Mesenchymal stem cell (in vitro differentiated cells and primary cell): ENCODE measurements at regions not wholly inside any gene's neighbourhood (a gene's known extent, or its start where the extent isn't known, plus 50 kb on each side); places are given as distances from the start of the nearest gene placed in this dataset.

Source experiments
- DNase-seq: peaks from one replicate; pipeline ENCODE4 v3.0.0-alpha.2; 2013
- H2AFZ ChIP-seq: one replicate; pipeline ENCODE4 v1.6.1; 2013; ENCODE audit warnings: low read depth, mild to moderate bottlenecking, control low read depth, inconsistent platforms, low read length, moderate library complexity
- H2AK5ac ChIP-seq: 2 replicates; pipeline ENCODE4 v1.6.1; 2013; ENCODE audit warnings: low read length, moderate library complexity, mild to moderate bottlenecking, inconsistent platforms; ENCODE audit not compliant: severe bottlenecking
- H2BK120ac ChIP-seq: one replicate; pipeline ENCODE4 v1.6.1; 2013; ENCODE audit warnings: low read depth, mild to moderate bottlenecking, inconsistent platforms, low read length, moderate library complexity
- H2BK12ac ChIP-seq, 2 experiments: one replicate each; pipeline ENCODE4 v1.6.1; 2013; ENCODE audit warnings: inconsistent platforms in 2 of 2, low read length in 2 of 2, mild to moderate bottlenecking in 2 of 2, moderate library complexity in 2 of 2, control low read depth in 1 of 2
- H2BK15ac ChIP-seq: one replicate; pipeline ENCODE4 v1.6.1; 2013; ENCODE audit warnings: mild to moderate bottlenecking, low read depth, inconsistent platforms; ENCODE audit not compliant: poor library complexity, severe bottlenecking
- H2BK5ac ChIP-seq: 2 replicates; pipeline ENCODE4 v1.6.1; 2013; ENCODE audit warnings: low read depth, mild to moderate bottlenecking, low read length, control low read depth, inconsistent platforms; ENCODE audit not compliant: poor library complexity, severe bottlenecking
- H3K14ac ChIP-seq, 2 experiments: one replicate each; pipeline ENCODE4 v1.6.1; 2013; ENCODE audit warnings: inconsistent platforms in 2 of 2, low read length in 2 of 2, control low read depth in 1 of 2, mild to moderate bottlenecking in 1 of 2, moderate library complexity in 1 of 2
- H3K18ac ChIP-seq, 2 experiments: one replicate each; pipeline ENCODE4 v1.6.1; 2013; ENCODE audit warnings: inconsistent platforms in 2 of 2, low read length in 2 of 2, control low read depth in 1 of 2, low read depth in 1 of 2, mild to moderate bottlenecking in 1 of 2
- H3K23ac ChIP-seq, 2 experiments: one replicate each; pipeline ENCODE4 v1.6.1; 2013; ENCODE audit warnings: inconsistent platforms in 2 of 2, low read length in 2 of 2, mild to moderate bottlenecking in 2 of 2, moderate library complexity in 2 of 2, control low read depth in 1 of 2
- H3K27ac ChIP-seq: 2 replicates; pipeline ENCODE4 v1.5.1; 2013; ENCODE audit warnings: mild to moderate bottlenecking, moderate library complexity, low read length, control low read depth, inconsistent platforms; ENCODE audit not compliant: poor library complexity, severe bottlenecking
- H3K27me3 ChIP-seq, 2 experiments: 2 replicates each; pipeline versions ENCODE4 v1.6.1 to v1.7.0; 2013; ENCODE audit warnings: low read length in 2 of 2, mild to moderate bottlenecking in 2 of 2, moderate library complexity in 2 of 2, control low read depth in 1 of 2, inconsistent platforms in 1 of 2; ENCODE audit not compliant: control insufficient read depth in 1 of 2, insufficient read depth in 1 of 2
- H3K36me3 ChIP-seq, 2 experiments: 2 replicates each; pipeline versions ENCODE4 v1.6.1 to v1.7.0; 2013; ENCODE audit warnings: low read length in 2 of 2, control low read depth in 1 of 2, inconsistent platforms in 1 of 2, low read depth in 1 of 2, mild to moderate bottlenecking in 1 of 2; ENCODE audit not compliant: insufficient read depth in 2 of 2, control insufficient read depth in 1 of 2
- H3K4ac ChIP-seq, 2 experiments: one replicate each; pipeline ENCODE4 v1.6.1; 2013; ENCODE audit warnings: inconsistent platforms in 2 of 2, low read length in 2 of 2, mild to moderate bottlenecking in 2 of 2, moderate library complexity in 2 of 2, control low read depth in 1 of 2, low read depth in 1 of 2
- H3K4me1 ChIP-seq: 2 replicates; pipeline ENCODE4 v1.6.1; 2013; ENCODE audit warnings: low read depth, low read length, control low read depth; ENCODE audit not compliant: control insufficient read depth, insufficient read depth
- H3K4me2 ChIP-seq: 2 replicates; pipeline ENCODE4 v1.6.1; 2013; ENCODE audit warnings: low read length, mild to moderate bottlenecking, inconsistent platforms; ENCODE audit not compliant: poor library complexity, severe bottlenecking
- H3K4me3 ChIP-seq, 2 experiments: 2 replicates each; pipeline versions ENCODE4 v1.5.1 to v1.7.0; 2013; ENCODE audit warnings: low read length in 2 of 2, mild to moderate bottlenecking in 2 of 2, control low read depth in 1 of 2, low read depth in 1 of 2; ENCODE audit not compliant: insufficient read depth in 1 of 2
- H3K79me1 ChIP-seq: replicated peaks from 2 replicates; pipeline ENCODE4 v1.6.1; 2013; ENCODE audit warnings: mild to moderate bottlenecking, control low read depth, low read length, inconsistent platforms; ENCODE audit not compliant: poor library complexity, severe bottlenecking
- H3K9ac ChIP-seq: 2 replicates; pipeline ENCODE4 v1.7.0; 2013; ENCODE audit warnings: mild to moderate bottlenecking, low read length, moderate library complexity
- H3K9me3 ChIP-seq: 2 replicates; pipeline ENCODE4 v1.7.0; 2013; ENCODE audit warnings: mild to moderate bottlenecking, low read length; ENCODE audit not compliant: control insufficient read depth
- H4K8ac ChIP-seq: one replicate; pipeline ENCODE4 v1.6.1; 2013; ENCODE audit warnings: inconsistent platforms, mild to moderate bottlenecking, low read length, moderate library complexity
- H4K91ac ChIP-seq: one replicate; pipeline ENCODE4 v1.6.1; 2013; ENCODE audit warnings: mild to moderate bottlenecking, low read length, inconsistent platforms
- WGBS: methylation state at CpG from one replicate; pipeline ENCODE4 v1.1.7; 2013; ENCODE audit warnings: mixed read lengths; 5-methylcytosine and 5-hydroxymethylcytosine counted together

- no peak overlapping the region for H3K4me3 ChIP-seq
- no peak overlapping the region for H4K8ac ChIP-seq
- no peak overlapping the region for H2AK5ac ChIP-seq
- no peak overlapping the region for H3K14ac ChIP-seq
- no peak overlapping the region for H2AFZ ChIP-seq
- no peak overlapping the region for H2BK120ac ChIP-seq
- H3K4me2 ChIP-seq, result no peak overlapping the region
- H3K4me1 ChIP-seq, result no peaks in the 10 kb centered on the region
- H2BK5ac ChIP-seq, result no peak overlapping the region
- H3K27ac ChIP-seq, result no peak overlapping the region
- no peak overlapping the region for H3K9ac ChIP-seq
- H3K79me1 ChIP-seq, result no peaks in the 10 kb centered on the region
- H4K91ac ChIP-seq, result no peak overlapping the region
- H3K23ac ChIP-seq, result no peak overlapping the region
- WGBS, result no CpG with 5 or more reads among the region's 1 CpG
- no peaks in the 10 kb centered on the region for H3K27me3 ChIP-seq
- H3K18ac ChIP-seq, result no peak overlapping the region
- H3K4ac ChIP-seq, result no peak overlapping the region
- H2BK15ac ChIP-seq, result no peak overlapping the region
- H3K9me3 ChIP-seq, result no peaks in the 10 kb centered on the region
- H2BK12ac ChIP-seq, result no peak overlapping the region
- no peak for DNase-seq
- H3K36me3 ChIP-seq, result no peaks in the 10 kb centered on the region
Observed at GRCh38 chr15:23514484-23514883, 51.0 kb upstream of the MKRN3 start.

- Histone ChIP-seq H3K4me1 (no peaks in the 10 kb centered on the region), H2AFZ (no peak overlapping the region), H2BK120ac (no peak overlapping the region), H3K18ac (no peak overlapping the region), H2BK15ac (no peak overlapping the region), H2BK12ac (no peak overlapping the region), H3K27me3 (peaks cover 0 to 3% of the 10 kb centered on the region in 2 experiments), H3K9ac (no peak overlapping the region), H3K23ac (no peak overlapping the region), H3K79me1 (no peaks in the 10 kb centered on the region), H4K91ac (no peak overlapping the region), H3K14ac (no peak overlapping the region), H3K4ac (no peak overlapping the region), H3K36me3 (no peaks in the 10 kb centered on the region), H2AK5ac (no peak overlapping the region), H4K8ac (no peak overlapping the region), H3K27ac (no peak overlapping the region), H2BK5ac (no peak overlapping the region), H3K4me3 (no peak overlapping the region), H3K9me3 (no peaks in the 10 kb centered on the region), H3K4me2 (no peak overlapping the region)
- no peak for DNase-seq
Observed at GRCh38 chr15:23506762-23507161, 58.7 kb upstream of the MKRN3 start.

- Histone ChIP-seq H3K27me3 (peaks cover 0 to 3% of the 10 kb centered on the region in 2 experiments), H4K91ac (no peak overlapping the region), H3K9ac (no peak overlapping the region), H4K8ac (no peak overlapping the region), H3K79me1 (no peaks in the 10 kb centered on the region), H3K9me3 (no peaks in the 10 kb centered on the region), H3K18ac (no peak overlapping the region), H3K4me3 (no peak overlapping the region), H3K4me2 (no peak overlapping the region), H3K4ac (no peak overlapping the region), H3K4me1 (no peaks in the 10 kb centered on the region), H2BK5ac (no peak overlapping the region), H2BK120ac (no peak overlapping the region), H2AFZ (no peak overlapping the region), H2BK15ac (no peak overlapping the region), H2AK5ac (no peak overlapping the region), H3K14ac (no peak overlapping the region), H3K36me3 (no peaks in the 10 kb centered on the region), H3K23ac (no peak overlapping the region), H2BK12ac (no peak overlapping the region), H3K27ac (no peak overlapping the region)
- WGBS, result 65% methylated on average over 3 of the region's 3 CpGs
- DNase-seq, result no peak
Observed at GRCh38 chr15:23503980-23504379, 56.9 kb upstream of the GOLGA6L2 start.

GRCh38 chr15:23503576-23503975 lies 56.5 kb upstream of the GOLGA6L2 start:
- Histone ChIP-seq H3K36me3 (no peaks in the 10 kb centered on the region), H3K79me1 (no peaks in the 10 kb centered on the region), H3K4ac (no peak overlapping the region), H4K91ac (no peak overlapping the region), H3K27me3 (peaks cover 0 to 3% of the 10 kb centered on the region in 2 experiments), H2BK120ac (no peak overlapping the region), H3K27ac (no peak overlapping the region), H3K4me2 (no peak overlapping the region), H3K9me3 (no peaks in the 10 kb centered on the region), H3K4me3 (no peak overlapping the region), H2BK15ac (no peak overlapping the region), H3K14ac (no peak overlapping the region), H2AK5ac (no peak overlapping the region), H3K18ac (no peak overlapping the region), H2AFZ (no peak overlapping the region), H2BK12ac (no peak overlapping the region), H2BK5ac (no peak overlapping the region), H4K8ac (no peak overlapping the region), H3K9ac (no peak overlapping the region), H3K4me1 (no peaks in the 10 kb centered on the region), H3K23ac (no peak overlapping the region)
- no peak for DNase-seq
- WGBS, result 90% methylated on average over 3 of the region's 4 CpGs
